SJSA1 (cell line): ENCODE measurements at regions not wholly inside any gene's neighbourhood (a gene's known extent, or its start where the extent isn't known, plus 50 kb on each side); places are given as distances from the start of the nearest gene placed in this dataset.

Experiments
- DNase-seq, 2 experiments: peaks; one replicate each; pipeline ENCODE4 v3.0.0-alpha.2; 2015 to 2020; ENCODE audit warnings: low spot score in 2 of 2, low read depth in 1 of 2
- H3K27ac ChIP-seq: fragments of 250-450 bp; sonication (Bioruptor Pico); 2 replicates; pipeline ENCODE4 v1.5.1; 2020; ENCODE audit warnings: mild to moderate bottlenecking, moderate library complexity
- H3K27me3 ChIP-seq: fragments of 250-450 bp; sonication (Bioruptor Pico); replicated peaks from 2 replicates; pipeline ENCODE4 v1.5.1; 2020; ENCODE audit warnings: mild to moderate bottlenecking, moderate library complexity
- H3K36me3 ChIP-seq: fragments of 250-450 bp; sonication (Bioruptor Pico); 2 replicates; pipeline ENCODE4 v1.5.1; 2020; ENCODE audit warnings: mild to moderate bottlenecking
- H3K4me1 ChIP-seq: fragments of 250-450 bp; sonication (Bioruptor Pico); replicated peaks from 2 replicates; pipeline ENCODE4 v1.6.1; 2021; ENCODE audit warnings: mild to moderate bottlenecking
- H3K4me3 ChIP-seq: fragments of 250-450 bp; sonication (Bioruptor Pico); 2 replicates; pipeline ENCODE4 v1.5.1; 2020; ENCODE audit warnings: mild to moderate bottlenecking
- H3K9me3 ChIP-seq: fragments of 250-450 bp; sonication (Bioruptor Pico); replicated peaks from 2 replicates; pipeline ENCODE4 v1.5.1; 2020; ENCODE audit warnings: mild to moderate bottlenecking

DNA sequence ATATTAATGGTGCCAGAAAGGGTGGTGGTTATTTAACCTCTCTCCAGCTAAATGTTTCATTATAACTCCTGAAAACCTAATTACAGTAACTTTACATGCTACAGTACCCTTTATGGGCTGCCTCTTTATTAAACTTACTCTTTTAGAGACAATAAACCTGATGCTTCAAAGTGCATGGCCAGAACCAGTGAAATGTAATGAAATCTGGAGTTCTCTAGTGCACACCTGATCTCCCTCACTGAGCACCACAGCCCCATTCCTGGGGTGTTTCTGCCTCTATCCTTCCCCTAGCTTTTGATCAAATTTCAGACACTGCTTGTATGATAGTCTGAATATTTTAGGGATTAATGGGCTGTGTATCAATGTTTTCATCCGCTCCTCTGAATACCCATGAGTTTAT is 306.5 kb upstream of the WWC1 start:
- Histone ChIP-seq H3K27me3 (no peaks in the 10 kb centered on the region), H3K36me3 (peaks cover 7% of the 10 kb centered on the region; the same call in 1 of the 2 replicates), H3K27ac (peak overlapping the region; percentile 26; the same call in 1 of the 2 replicates), H3K4me1 (peaks cover 23% of the 10 kb centered on the region), H3K4me3 (no peak overlapping the region), H3K9me3 (no peaks in the 10 kb centered on the region)
- DNase-seq, result no peak

- H3K9me3 ChIP-seq, result no peaks in the 10 kb centered on the region
- H3K27ac ChIP-seq, result peak overlapping the region; percentile 26; the same call in 1 of the 2 replicates
- peak in 1 of 2 experiments; percentile 86 for DNase-seq
- peaks cover 23% of the 10 kb centered on the region for H3K4me1 ChIP-seq
- H3K4me3 ChIP-seq, result no peak overlapping the region
- H3K27me3 ChIP-seq, result no peaks in the 10 kb centered on the region
- peaks cover 3% of the 10 kb centered on the region; the same call in 1 of the 2 replicates for H3K36me3 ChIP-seq
Measured at GRCh38 chr5:167985373-167985772, 306.1 kb upstream of the WWC1 start.

DNA sequence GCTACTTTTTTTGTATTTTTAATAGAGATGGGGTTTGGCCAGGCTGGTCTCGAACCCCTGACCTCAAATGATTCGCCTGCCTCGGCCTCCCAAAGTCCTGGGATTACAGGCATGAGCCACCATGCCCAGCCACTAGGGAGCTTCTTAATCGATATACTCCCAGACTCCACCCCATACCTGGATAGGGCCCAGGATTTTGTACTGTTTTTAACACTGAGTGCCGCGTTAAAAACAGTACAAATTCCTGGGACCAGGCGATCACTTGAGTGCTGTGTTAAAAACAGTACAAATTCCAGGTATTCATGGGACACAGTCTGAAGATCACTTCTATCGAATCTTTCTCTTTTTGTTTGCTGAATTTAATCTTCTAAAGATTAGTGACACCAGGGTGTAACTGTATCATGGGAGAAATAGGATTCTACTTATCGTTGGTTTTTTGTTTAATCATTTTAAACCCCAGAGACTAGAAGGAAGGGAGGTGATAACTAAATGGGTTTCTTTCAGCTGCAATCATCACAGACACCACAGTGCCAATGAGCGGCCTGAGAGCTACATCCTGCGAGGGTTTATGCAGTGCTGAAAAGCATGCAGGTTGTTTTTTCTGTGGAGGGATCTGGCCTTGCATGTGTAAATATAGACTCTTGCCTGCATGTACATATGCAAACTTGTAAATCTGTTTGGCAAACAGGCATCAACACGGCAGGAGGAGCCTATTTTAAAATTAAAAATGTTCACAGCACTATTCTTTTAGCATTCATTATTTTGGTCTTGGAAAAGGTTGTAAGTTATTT is 303.8 kb upstream of the WWC1 start:
- Histone ChIP-seq H3K36me3 (peaks cover 8% of the 10 kb centered on the region; the same call in 1 of the 2 replicates), H3K27ac (no peak overlapping the region), H3K9me3 (no peaks in the 10 kb centered on the region), H3K27me3 (no peaks in the 10 kb centered on the region), H3K4me1 (peaks cover 23% of the 10 kb centered on the region), H3K4me3 (no peak overlapping the region)
- DNase-seq, result no peak

DNA sequence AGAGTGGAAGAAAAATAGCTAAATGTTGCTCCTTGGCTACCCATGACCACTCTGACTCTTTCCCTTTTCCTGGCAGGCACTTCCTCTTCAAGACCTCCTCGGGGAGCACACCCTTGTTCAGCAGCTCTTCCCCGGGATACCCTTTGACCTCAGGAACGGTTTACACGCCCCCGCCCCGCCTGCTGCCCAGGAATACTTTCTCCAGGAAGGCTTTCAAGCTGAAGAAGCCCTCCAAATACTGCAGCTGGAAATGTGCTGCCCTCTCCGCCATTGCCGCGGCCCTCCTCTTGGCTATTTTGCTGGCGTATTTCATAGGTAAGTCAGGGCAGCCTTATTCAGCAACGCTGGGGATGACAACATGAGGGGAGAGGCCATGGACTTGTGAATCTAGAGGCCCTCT is 298.6 kb upstream of the WWC1 start:
- Histone ChIP-seq H3K4me1 (peaks cover 2% of the 10 kb centered on the region), H3K4me3 (no peak overlapping the region), H3K27ac (no peak overlapping the region), H3K9me3 (no peaks in the 10 kb centered on the region), H3K27me3 (no peaks in the 10 kb centered on the region), H3K36me3 (peaks cover 46% of the 10 kb centered on the region)
- no peak for DNase-seq

DNA sequence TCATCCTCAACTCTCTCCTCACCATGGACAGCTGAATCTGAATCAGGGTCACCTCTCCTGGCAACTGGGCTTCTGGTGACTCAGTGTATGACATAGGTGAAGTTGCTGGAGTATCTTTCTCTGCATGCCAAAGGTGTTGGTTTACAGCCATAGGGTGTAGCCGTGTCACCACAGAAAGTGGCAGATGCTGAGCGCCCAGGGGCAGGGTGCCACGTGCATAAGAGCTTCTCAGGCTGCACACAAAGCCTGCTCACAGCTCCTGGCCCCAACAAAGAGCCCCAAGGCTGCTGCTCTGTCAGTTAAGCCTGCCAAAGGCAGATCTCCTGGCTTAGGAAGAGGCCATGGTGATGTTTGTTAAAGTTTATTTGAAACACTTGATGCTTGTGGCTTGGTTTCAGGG is 297.7 kb upstream of the WWC1 start:
- Histone ChIP-seq H3K27me3 (no peaks in the 10 kb centered on the region), H3K36me3 (peaks cover 46% of the 10 kb centered on the region), H3K4me3 (no peak overlapping the region), H3K9me3 (no peaks in the 10 kb centered on the region), H3K27ac (no peak overlapping the region), H3K4me1 (peaks cover 11% of the 10 kb centered on the region)
- no peak for DNase-seq

GRCh38 chr5:167995844-167996425 is 295.5 kb upstream of the WWC1 start:
- H3K27me3 ChIP-seq, result no peaks in the 10 kb centered on the region
- peaks cover 55% of the 10 kb centered on the region for H3K36me3 ChIP-seq
- no peak overlapping the region for H3K4me3 ChIP-seq
- DNase-seq, result no peak
- no peak overlapping the region for H3K27ac ChIP-seq
- H3K4me1 ChIP-seq, result peaks cover 13% of the 10 kb centered on the region
- no peaks in the 10 kb centered on the region for H3K9me3 ChIP-seq

GRCh38 chr5:167998148-167998767 is 293.2 kb upstream of the WWC1 start:
- DNase-seq, result peak in 1 of 2 experiments; percentile 40
- no peak overlapping the region for H3K4me3 ChIP-seq
- H3K27me3 ChIP-seq, result no peaks in the 10 kb centered on the region
- peaks cover 48% of the 10 kb centered on the region for H3K36me3 ChIP-seq
- no peaks in the 10 kb centered on the region for H3K9me3 ChIP-seq
- H3K4me1 ChIP-seq, result peaks cover 27% of the 10 kb centered on the region
- H3K27ac ChIP-seq, result peak overlapping the region; percentile 22

DNA sequence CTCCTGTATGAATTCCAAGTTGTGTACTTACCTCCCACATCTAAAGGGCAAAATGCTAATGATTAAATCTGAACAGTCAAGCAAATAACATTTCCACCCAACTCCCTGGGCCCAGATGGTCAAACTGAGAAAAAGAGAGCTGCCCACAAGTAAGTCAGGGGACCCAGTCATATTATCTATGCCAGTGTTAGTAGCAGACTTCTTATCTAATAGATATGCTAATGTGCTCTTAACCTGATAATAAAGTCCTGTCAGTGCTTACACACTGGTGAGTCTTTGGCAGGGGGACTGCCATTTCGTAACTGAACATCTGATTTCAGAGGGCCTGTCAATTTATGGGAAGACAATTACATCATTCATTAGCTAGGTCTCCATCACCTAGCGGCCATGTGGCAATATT is 292.3 kb upstream of the WWC1 start:
- H3K27ac ChIP-seq, result no peak overlapping the region
- H3K27me3 ChIP-seq, result no peaks in the 10 kb centered on the region
- no peak for DNase-seq
- no peak overlapping the region for H3K4me3 ChIP-seq
- peaks cover 36% of the 10 kb centered on the region for H3K4me1 ChIP-seq
- H3K9me3 ChIP-seq, result no peaks in the 10 kb centered on the region
- H3K36me3 ChIP-seq, result peaks cover 42% of the 10 kb centered on the region

DNA sequence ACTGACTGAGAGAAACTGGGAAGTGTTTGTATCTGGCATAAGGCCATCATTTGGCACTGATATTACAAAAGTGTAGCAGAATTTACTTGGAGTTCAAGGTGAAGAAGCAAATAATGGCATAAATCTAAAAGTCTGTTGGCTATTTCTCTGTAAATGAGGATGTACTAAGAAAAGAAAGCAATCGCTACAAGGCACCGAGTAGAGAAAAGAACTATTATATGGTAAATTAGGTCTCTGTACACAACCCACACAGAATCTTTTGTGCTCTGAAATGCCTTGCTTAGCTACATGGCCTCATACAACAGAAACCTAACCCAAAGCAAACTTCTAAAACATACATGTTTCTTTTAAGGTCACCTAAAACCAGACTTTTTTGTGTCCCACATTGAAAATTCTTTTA is 290.1 kb upstream of the WWC1 start:
- H3K36me3 ChIP-seq, result peaks cover 28% of the 10 kb centered on the region
- H3K4me1 ChIP-seq, result peaks cover 56% of the 10 kb centered on the region
- no peak overlapping the region for H3K4me3 ChIP-seq
- no peak overlapping the region for H3K27ac ChIP-seq
- no peaks in the 10 kb centered on the region for H3K27me3 ChIP-seq
- DNase-seq, result no peak
- H3K9me3 ChIP-seq, result 0 out of 2 replicates have a peak, but pooled peaks cover 2% of the 10 kb centered on the region

GRCh38 chr5:168002116-168002515 is 289.3 kb upstream of the WWC1 start:
- Histone ChIP-seq H3K27me3 (no peaks in the 10 kb centered on the region), H3K4me1 (peaks cover 56% of the 10 kb centered on the region), H3K36me3 (peaks cover 20% of the 10 kb centered on the region), H3K4me3 (no peak overlapping the region), H3K9me3 (0 out of 2 replicates have a peak, but pooled peaks cover 2% of the 10 kb centered on the region), H3K27ac (no peak overlapping the region)
- DNase-seq, result no peak

GRCh38 chr5:168005093-168005492 is 286.4 kb upstream of the WWC1 start:
- no peaks in the 10 kb centered on the region for H3K27me3 ChIP-seq
- H3K36me3 ChIP-seq, result peaks cover 5% of the 10 kb centered on the region
- 0 out of 2 replicates have a peak, but pooled peaks cover 2% of the 10 kb centered on the region for H3K9me3 ChIP-seq
- peak overlapping the region; percentile 62 for H3K27ac ChIP-seq
- H3K4me3 ChIP-seq, result no peak overlapping the region
- DNase-seq, result peak in 1 of 2 experiments; percentile 75
- peaks cover 43% of the 10 kb centered on the region for H3K4me1 ChIP-seq

- Histone ChIP-seq H3K27ac (peak overlapping the region; percentile 62), H3K4me1 (peaks cover 43% of the 10 kb centered on the region), H3K36me3 (peaks cover 5% of the 10 kb centered on the region), H3K4me3 (no peak overlapping the region), H3K27me3 (no peaks in the 10 kb centered on the region), H3K9me3 (0 out of 2 replicates have a peak, but pooled peaks cover 2% of the 10 kb centered on the region)
- DNase-seq, result peak in 1 of 2 experiments; percentile 15
Measured at GRCh38 chr5:168005936-168006335, 285.5 kb upstream of the WWC1 start.

GRCh38 chr5:168006456-168007130 is 284.9 kb upstream of the WWC1 start:
- Histone ChIP-seq H3K27ac (no peak overlapping the region; the same call in 1 of the 2 replicates), H3K4me1 (peaks cover 40% of the 10 kb centered on the region), H3K9me3 (0 out of 2 replicates have a peak, but pooled peaks cover 2% of the 10 kb centered on the region), H3K4me3 (no peak overlapping the region), H3K27me3 (no peaks in the 10 kb centered on the region), H3K36me3 (peaks cover 5% of the 10 kb centered on the region)
- no peak for DNase-seq
